HG03558 (cell line): ENCODE measurements at regions not wholly inside any gene's neighbourhood (a gene's known extent, or its start where the extent isn't known, plus 50 kb on each side); places are given as distances from the start of the nearest gene placed in this dataset.

Experiments
- ATAC-seq: cut with Tn5 transposase; IDR thresholded peaks from one replicate; pipeline ENCODE4 v1.9.1; 2021; ENCODE audit warnings: moderate number of reproducible peaks; ENCODE audit not compliant: unreplicated experiment; ENCODE audit errors: extremely low read depth

- ATAC-seq, result no peak
Measured at GRCh38 chr4:23741681-23742191, 148.1 kb downstream of the PPARGC1A start.

DNA sequence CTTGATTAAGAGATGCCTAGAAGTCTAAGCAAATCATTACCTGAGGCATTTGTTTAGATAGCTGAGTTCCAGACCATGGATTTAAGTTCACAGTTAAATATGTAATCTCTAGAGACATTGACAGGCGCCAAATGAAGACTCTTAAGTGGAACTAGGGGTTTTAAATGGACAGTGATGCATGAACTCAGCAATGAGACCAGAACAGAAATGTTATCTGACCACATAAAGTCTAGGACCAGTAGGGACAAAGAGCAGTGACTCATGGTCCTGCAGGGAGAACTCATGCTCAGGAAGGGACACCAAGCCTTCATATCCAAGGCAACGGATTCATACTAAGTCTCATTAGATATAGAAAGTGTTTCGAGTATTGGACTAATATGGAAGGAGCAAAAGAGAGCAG, 152.3 kb downstream of the PPARGC1A start:
- ATAC-seq, result no peak

DNA sequence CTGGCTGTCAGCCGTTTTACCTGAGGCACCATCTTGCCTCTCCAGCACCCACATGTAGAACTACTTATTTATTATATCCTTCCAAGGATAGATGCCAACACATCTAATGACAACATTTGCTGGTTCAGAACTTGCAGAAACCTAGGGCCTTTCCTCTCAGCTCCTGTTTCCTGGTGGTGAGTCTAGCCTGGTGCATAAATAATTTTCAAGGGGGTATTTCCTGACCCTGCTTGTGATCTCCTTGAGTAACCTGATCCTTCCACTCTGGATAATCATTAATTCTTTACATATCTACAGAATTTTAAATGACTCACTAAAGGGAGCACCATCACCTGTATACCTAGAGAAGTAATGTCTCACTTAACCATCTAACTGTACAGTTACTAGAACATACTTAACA, 153.4 kb downstream of the PPARGC1A start:
- no peak for ATAC-seq

DNA sequence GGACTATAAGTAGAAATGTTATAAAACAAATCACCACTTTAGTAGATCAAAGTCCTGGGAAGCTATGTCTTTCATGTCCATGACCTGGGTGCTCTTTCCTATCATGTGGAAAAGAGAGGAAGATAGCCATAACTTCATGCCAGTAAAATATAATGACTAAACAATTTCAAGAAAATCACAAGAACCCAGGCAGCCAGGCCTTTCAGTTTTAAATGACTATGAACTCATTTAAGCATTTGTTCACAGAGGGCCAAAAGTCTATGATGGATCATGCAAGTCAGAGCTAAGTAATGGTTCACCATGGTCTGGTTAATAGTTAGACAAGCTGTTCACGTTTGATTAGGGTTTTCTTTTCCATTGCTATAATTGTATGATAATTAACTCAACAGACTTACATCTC, 155.8 kb downstream of the PPARGC1A start:
- ATAC-seq, result no peak

DNA sequence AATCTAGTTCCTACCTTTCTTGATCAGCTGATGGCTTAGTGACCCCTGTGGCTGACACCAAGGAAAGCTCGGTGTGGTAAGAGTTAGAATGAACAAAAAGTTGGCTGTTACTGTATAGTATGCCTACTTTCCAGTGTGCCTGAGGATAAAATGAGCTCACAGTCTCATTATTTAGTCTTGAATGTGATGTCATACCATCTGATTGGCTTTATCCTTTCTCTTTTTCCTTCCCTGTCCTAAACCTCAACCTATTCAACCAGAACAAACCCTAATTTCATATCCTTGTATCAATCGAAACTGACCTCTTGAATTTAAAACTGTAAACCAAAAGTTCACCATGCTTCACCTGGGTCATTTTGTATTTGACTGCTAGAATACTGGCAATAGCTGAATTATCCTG, 156.4 kb downstream of the PPARGC1A start:
- ATAC-seq, result no peak

GRCh38 chr4:23730998-23731397, 158.8 kb downstream of the PPARGC1A start:
- no peak for ATAC-seq

DNA sequence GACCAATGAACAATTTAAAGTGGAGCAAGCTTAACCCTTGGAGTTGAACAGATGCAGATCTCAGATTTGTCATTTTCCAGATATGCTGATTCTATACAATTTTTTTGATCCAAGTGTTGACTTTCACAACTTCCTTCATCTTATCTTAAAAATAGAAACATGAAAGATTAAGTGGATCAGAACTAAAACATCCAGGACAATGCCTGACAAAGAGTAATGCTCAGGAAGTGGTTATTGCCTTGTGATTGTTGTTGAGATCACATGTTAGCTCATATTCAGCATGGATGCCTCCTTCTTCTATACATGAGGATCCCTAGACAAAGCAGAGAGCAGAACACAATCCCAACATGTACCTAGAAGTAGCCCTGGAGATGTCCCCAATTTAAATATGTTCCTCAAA, 160.9 kb downstream of the PPARGC1A start:
- ATAC-seq, result no peak

DNA sequence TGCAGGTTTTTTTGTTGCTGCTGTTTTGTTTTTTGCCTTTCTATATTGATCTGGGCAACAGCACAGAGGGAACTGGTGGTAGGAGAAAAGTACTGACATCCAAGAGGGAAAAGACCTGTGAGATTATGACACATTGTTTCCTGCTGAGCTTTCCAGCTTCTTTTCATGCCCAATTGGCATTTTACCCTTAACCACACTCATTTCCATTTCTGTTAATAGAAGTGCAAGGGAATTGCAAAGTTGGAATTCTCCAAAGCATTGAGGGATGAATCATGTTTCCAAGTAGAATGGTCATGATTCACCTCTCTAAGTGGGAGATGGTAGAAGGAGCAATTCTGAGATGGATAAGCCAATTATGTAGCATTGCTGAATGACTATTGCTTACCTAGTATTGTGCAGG, 161.5 kb downstream of the PPARGC1A start:
- ATAC-seq, result no peak

GRCh38 chr4:23720556-23720955, 169.3 kb downstream of the PPARGC1A start:
- ATAC-seq, result no peak

GRCh38 chr4:23718435-23718834, 171.4 kb downstream of the PPARGC1A start:
- ATAC-seq, result no peak

DNA sequence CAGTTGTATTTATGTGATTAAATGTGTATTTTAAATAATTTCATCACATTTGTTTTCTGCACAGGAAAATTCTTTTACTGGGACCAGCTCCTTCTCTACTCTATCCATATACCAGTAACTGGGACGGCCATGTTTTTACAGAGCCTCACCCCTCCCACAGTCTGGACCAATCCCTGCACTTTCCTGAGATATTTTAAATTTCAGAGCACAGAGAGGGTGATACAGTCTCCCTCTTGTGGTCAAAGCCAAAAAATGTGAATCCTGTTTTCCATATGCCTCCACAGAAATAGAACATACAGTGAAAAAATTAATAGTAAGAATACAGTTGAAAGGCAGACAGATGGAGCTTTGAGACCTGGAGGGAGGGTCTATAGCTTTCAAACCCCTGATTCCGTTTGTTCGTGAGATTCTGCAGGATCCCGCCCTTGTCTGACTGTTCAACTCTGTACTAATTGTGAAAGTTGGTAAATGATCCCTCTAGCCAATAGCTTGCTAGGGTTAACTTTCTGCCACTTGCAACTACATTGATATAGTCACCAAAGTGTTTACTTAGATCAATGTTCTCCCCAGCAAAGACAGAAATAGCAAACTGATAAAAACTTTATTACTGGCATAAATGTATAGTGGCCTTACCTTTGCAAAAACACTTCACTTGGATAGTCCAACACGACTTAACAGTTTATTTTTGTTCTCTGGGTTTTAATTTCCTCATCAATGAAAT, 172.2 kb downstream of the PPARGC1A start:
- ATAC-seq, result no peak

DNA sequence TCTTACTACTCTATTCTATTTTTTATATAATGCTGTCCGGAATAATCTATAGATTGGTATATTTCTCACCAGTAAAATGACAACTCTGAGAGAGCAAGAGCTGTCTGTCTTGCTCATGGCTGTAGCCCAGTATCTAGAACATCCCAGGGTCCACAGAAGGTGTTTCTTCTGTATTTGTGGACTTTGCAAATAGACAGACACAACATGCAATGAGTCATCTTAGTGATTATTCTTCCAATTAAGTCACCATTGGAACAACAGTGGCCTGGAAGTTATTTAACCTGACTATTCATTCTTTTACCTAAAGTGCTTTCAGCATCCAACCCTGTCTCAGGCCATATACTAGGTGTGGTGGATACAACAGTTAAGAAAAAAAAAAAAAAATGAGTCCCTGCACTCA, 179.5 kb downstream of the PPARGC1A start:
- ATAC-seq, result no peak

DNA sequence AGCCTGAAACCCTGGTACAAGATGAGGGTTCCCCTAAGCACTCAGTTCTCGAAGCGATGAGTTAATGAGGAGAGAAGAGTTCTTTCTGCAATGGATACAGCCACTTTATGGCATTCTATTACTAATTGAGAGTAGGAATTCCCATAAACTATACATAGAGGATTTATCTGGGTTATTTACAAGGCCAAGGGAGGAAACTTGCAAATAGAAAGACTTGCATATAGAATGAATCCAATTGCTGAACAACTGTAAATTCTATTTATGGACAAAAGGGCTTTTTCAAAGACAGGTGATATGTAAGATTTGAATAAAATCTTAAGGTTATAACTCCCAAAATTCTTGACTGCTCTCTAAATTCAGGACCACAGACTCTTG, 182.2 kb downstream of the PPARGC1A start:
- ATAC-seq, result no peak

GRCh38 chr4:23706972-23707651, 182.7 kb downstream of the PPARGC1A start:
- ATAC-seq, result no peak

GRCh38 chr4:23700197-23700596, 189.7 kb downstream of the PPARGC1A start:
- no peak for ATAC-seq

DNA sequence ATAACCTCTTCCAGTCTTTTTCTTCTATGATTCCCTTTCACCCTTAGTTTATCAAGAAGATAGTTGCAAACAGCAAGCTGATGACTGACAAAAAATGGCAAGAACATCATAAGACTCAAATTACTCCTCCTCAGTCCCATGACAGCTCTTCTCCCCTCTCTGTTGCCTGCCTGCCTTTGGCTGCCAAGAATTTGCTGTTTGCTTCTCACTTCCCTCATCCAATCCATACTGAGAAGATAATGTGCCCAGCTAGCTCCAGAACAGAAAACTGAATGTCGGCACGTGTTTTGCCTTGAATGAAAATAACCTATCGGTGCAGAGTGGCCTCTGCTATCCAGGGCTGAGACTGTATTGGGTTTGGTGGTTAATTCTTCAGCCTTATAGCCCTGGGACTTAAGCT, 192.1 kb downstream of the PPARGC1A start:
- ATAC-seq, result no peak

DNA sequence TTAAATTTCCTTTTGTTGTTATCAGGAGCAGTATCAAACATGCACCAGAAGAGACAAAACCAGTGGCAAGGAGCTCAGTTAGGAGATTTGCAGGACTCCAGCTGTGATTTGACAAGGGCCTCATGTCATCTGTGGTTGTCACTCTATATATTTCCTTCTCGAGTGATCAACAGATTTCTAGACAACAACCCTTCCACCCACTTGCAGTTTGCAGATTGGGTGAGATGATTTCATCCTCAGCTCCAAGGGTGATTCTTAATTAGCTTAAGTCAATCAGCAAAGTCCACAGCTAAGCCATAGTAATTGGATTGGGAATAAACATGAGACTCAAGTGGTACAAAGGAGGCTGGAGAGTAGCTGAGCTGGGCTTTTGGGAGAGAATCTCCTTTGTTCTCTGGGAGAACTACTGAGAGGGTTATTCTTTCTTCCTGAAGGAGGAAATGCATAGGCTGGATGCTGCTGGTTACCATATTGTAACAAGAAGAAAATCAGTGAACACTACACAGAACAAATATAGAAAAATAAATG, 192.8 kb downstream of the PPARGC1A start:
- no peak for ATAC-seq

GRCh38 chr4:23686169-23686897, 203.5 kb downstream of the PPARGC1A start:
- no peak for ATAC-seq

DNA sequence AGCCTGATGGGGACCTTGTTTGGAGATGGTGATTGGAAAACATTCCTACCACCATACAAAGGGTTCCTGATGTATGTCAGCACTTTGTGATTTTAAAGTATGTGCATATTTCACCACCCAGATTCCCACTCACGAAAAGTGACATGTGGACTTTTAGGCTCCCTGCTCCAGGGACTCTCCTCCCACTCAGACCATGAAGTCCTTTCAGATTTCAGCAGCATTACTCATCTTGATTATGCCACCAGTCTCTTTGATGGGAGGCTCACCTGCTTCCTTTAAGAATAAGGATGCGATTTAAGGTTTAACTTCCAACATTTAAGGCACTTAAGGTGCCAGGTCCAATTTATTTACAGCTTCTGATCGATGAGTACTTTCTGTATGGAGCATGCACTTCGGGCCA, 204.4 kb downstream of the PPARGC1A start:
- no peak for ATAC-seq

GRCh38 chr4:23680671-23681518, 209.0 kb downstream of the PPARGC1A start:
- no peak for ATAC-seq
